GM21737 (cell line): ENCODE measurements at regions not wholly inside any gene's neighbourhood (a gene's known extent, or its start where the extent isn't known, plus 50 kb on each side); places are given as distances from the start of the nearest gene placed in this dataset.
"Not testable (repeated sequence)": the region's sequence is repeated elsewhere in the genome, so short reads cannot be mapped to it uniquely, and the experiment has no call there.

Source experiments
- ATAC-seq: cut with Tn5 transposase; IDR thresholded peaks from one replicate; pipeline ENCODE4 v1.9.1; 2021; ENCODE audit warnings: mild to moderate bottlenecking, moderate library complexity; ENCODE audit not compliant: unreplicated experiment

GRCh38 chr7:49438281-49438680 lies 335.2 kb upstream of the VWC2 start:
- ATAC-seq: no peak

DNA sequence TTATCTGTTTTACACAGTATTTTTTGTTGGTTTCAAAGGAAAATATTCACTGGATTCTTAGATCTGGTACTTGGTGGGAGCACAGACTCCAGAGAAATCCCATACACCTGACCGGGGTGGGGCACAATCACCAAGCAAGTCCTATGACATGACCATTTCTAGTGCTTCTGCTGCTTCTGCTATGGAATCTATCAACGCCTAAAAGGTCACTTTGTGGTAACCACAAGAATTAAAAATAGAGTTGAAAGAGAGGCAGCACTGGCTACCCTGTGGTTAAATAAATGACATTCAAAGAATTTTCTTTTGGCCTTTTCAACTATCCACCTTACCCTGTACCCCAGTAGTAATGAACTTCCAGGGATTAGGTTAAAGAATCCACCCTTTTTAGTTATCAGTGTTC lies 329.9 kb upstream of the VWC2 start:
- no peak for ATAC-seq

DNA sequence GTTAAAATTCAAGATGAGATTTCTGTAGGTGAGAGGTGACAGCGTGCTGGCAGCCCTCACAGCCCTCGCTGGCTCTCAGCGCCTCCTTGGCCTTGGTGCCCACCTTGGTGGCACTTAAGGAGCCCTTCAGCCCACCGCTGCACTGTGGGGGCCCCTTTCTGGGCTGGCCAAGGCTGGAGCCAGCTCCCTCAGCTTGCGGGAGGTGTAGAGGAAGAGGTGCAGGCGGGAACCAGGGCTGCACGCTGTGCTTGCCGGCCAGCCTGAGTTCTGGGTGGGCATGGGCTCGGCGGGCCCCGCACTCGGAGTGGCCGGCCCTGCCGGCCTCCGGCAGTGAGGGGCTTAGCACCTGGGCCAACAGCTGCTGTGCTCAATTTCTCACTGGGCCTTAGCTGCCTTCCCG lies 320.0 kb upstream of the VWC2 start:
- ATAC-seq: no peak

DNA sequence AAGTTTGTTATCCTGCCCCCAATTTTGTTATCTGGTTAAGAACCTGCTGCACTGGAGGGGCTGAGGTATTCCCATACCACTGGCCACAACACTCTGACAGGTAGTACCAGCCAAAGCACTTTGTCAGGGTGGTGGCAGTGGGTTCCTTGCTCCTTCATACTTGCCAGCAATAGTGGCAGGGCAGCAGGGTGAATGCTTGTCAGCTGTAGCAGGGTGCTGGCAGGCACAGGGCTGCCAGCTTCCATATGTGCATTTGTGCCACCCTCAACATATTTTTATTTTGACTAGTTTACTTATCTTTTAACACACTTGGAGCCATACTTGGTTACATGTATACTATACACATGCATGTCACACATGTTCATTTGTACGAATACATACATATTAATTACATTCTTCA lies 294.0 kb upstream of the VWC2 start:
- no peak for ATAC-seq

GRCh38 chr7:49479936-49480544 lies 293.4 kb upstream of the VWC2 start:
- ATAC-seq: no peak

- no peak for ATAC-seq
These were observed 292.4 kb upstream of the VWC2 start for GRCh38 chr7:49481075-49481474.

DNA sequence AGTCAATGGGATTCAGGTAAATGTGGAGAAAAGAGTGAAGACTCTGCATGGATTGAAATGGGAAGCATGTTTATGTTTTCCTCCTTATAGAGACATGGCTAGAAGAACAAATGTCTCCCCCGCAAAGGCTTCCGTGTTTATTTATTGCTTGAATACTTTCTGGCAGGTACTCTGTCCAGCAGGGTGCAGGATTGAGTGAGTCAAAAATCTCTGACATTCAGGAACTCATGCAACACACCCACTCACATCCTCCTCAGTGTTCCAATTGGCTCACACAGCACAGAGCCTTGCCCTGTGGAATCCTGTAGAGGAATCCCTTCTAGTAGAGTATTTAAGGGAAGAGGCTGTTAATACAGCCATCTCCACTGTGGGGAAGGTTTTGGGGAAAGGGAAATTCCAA lies 290.3 kb upstream of the VWC2 start:
- no peak for ATAC-seq

GRCh38 chr7:49486974-49487829 lies 286.2 kb upstream of the VWC2 start:
- no peak for ATAC-seq

DNA sequence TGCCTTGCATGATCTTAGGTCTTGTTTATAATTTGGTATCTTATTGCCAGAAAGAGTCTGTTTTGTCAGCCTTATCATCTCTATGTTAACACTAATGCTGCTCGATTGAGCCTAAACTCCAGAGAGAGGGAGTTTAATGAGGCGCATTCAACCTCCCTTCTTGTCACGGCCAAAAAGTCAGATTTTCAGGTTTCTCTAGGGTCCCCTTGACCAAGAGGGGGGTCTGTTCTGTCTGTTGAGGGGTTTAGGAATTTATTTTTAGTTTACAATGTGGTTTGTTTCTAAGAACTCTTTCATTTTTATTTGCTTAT lies 285.7 kb upstream of the VWC2 start:
- ATAC-seq: no peak

DNA sequence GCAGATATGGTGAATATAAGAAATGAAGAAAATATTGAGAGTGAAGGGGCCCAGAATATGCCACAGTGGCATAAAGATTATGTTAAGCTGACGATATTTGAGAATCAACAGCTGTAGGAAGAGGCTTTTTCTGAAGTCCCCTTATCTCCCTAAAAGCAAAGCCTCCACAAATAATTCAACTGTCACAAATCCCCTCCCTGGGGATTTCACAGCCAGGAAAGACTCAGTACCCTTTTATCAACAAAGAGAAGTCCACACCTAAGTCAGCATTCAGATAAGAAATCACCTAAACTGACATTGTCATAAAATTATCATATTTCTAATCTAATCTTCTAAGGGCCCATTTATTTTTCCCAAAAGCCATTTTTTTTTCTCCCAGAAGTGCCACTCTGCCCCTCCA lies 284.9 kb upstream of the VWC2 start:
- no peak for ATAC-seq

- no peak for ATAC-seq
These were observed 276.0 kb upstream of the VWC2 start for GRCh38 chr7:49497471-49497870.

- no peak for ATAC-seq
These were observed 272.7 kb upstream of the VWC2 start for GRCh38 chr7:49500741-49501140.

- ATAC-seq: not testable (repeated sequence)
These were observed 266.2 kb upstream of the VWC2 start for GRCh38 chr7:49507206-49507605.

- ATAC-seq: no peak
These were observed 259.5 kb upstream of the VWC2 start for GRCh38 chr7:49513911-49514310.

DNA sequence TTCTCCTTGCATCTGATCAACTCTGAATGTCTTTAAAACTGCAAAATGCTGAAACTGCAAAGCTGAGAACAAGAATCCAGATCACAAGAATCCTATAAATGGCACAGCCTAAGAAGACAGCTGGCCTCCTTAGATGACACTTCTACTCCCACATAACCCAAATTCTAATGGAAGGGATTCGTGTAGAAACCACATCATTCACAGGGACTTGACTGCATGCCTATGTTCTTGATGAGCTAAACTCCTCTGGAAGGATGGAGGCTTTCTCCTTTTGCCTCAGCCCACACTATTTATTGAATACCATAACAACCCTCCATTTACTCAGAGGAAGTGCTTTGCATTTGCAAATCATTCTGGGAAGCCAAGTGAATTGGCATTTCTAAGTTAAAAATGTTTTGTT lies 252.5 kb upstream of the VWC2 start:
- no peak for ATAC-seq

- ATAC-seq: no peak
These were observed 251.3 kb upstream of the VWC2 start for GRCh38 chr7:49522111-49522510.

DNA sequence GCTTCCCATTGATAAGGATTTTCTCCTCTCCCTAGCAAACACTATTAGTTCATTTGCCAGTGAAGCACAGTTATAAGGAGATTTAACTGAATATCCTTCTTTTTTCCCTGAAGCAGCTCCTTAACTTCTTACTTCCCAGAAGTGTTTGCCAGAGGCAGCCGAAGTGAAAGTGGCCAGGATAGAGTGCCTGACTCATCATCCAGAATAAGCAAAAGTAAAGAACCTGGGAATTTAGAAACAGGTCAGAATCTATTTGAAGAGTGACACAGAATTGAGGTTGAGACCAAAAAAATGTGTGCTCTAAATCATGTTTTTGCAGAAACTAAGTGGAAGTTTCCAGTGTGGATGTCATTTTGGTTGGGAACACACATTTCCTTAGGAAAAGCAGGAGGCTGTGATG lies 249.6 kb upstream of the VWC2 start:
- ATAC-seq: no peak

- ATAC-seq: no peak
These were observed 246.3 kb upstream of the VWC2 start for GRCh38 chr7:49527182-49527581.

DNA sequence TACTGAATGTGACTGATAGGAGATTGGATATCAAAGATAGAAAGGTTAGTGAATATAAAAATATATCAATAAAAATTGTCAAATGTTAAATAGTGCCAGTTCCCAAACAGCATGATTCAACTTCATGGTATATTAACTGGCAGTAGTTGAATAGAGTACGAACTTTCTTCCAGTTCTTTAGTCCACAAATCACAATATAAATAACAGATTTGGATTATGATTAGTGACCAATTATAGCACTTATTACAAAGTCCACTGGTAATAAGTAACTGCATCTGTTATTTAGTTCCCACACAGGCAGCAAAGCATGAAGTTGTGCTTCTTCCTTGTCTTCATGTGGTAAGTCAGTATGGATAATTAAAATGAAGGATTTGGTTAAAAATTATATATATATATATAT lies 243.0 kb upstream of the VWC2 start:
- ATAC-seq: no peak

- no peak for ATAC-seq
These were observed 209.6 kb upstream of the VWC2 start for GRCh38 chr7:49563693-49564378.

DNA sequence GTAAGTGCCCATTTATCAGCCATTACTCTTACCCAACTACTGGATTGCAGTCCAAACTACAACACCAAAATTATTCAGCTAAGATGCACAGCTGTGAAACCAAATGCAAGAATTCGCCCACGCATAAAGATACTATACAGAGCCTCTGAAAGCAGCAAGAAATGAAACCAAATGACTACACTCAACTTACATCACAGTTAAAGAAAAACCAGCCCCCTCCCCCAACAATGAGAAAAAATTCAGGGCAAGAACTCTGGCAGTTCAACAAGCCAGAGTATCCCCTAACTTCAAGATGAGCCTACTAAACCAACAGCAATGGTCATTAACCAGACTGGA lies 209.1 kb upstream of the VWC2 start:
- no peak for ATAC-seq

- ATAC-seq: no peak
These were observed 195.9 kb upstream of the VWC2 start for GRCh38 chr7:49577576-49577975.
